ENCODE measurements at regions not wholly inside any gene's neighbourhood (a gene's known extent, or its start where the extent isn't known, plus 50 kb on each side); places are given as distances from the start of the nearest gene placed in this dataset.

GRCh38 chr5:124919076-124919475, 172.6 kb upstream of the ZNF608 start:
- H3K36me3 ChIP-seq (ENCODE audit: control insufficient read depth in 3 of 3, insufficient read depth in 3 of 3, low read length in 3 of 3), result no peaks in the 10 kb centered on the region
- H3K4me3 ChIP-seq (ENCODE audit: low read length in 3 of 3), result no peak overlapping the region
- H3K4me1 ChIP-seq (ENCODE audit: control insufficient read depth in 3 of 3, insufficient read depth in 3 of 3, low read length in 3 of 3), result peaks cover 0 to 8% (median 0%) of the 10 kb centered on the region in 3 donors
- no peak overlapping the region for H3K27ac ChIP-seq (ENCODE audit: low read depth, low read length)
- H3K9ac ChIP-seq (ENCODE audit: low read depth in 1 of 3, low read length in 3 of 3), result no peak overlapping the region
- no peaks in the 10 kb centered on the region for H3K27me3 ChIP-seq (ENCODE audit: control insufficient read depth in 3 of 3, insufficient read depth in 3 of 3, low read length in 3 of 3)
- H3K9me3 ChIP-seq (ENCODE audit: control insufficient read depth in 3 of 3, low read length in 3 of 3), result no peaks in the 10 kb centered on the region

GRCh38 chr5:124919747-124920525, 173.5 kb upstream of the ZNF608 start:
- H3K9ac ChIP-seq (ENCODE audit: low read depth in 1 of 3, low read length in 3 of 3), result no peak overlapping the region
- peaks cover 0 to 8% (median 0%) of the 10 kb centered on the region in 3 donors for H3K4me1 ChIP-seq (ENCODE audit: control insufficient read depth in 3 of 3, insufficient read depth in 3 of 3, low read length in 3 of 3)
- no peak overlapping the region for H3K27ac ChIP-seq (ENCODE audit: low read depth, low read length)
- H3K9me3 ChIP-seq (ENCODE audit: control insufficient read depth in 3 of 3, low read length in 3 of 3), result no peaks in the 10 kb centered on the region
- H3K4me3 ChIP-seq (ENCODE audit: low read length in 3 of 3), result no peak overlapping the region
- H3K27me3 ChIP-seq (ENCODE audit: control insufficient read depth in 3 of 3, insufficient read depth in 3 of 3, low read length in 3 of 3), result no peaks in the 10 kb centered on the region
- no peaks in the 10 kb centered on the region for H3K36me3 ChIP-seq (ENCODE audit: control insufficient read depth in 3 of 3, insufficient read depth in 3 of 3, low read length in 3 of 3)

GRCh38 chr5:124920909-124921666, 174.6 kb upstream of the ZNF608 start:
- Histone ChIP-seq H3K4me1 (ENCODE audit: control insufficient read depth in 3 of 3, insufficient read depth in 3 of 3, low read length in 3 of 3) (peaks cover 0 to 8% (median 0%) of the 10 kb centered on the region in 3 donors), H3K9me3 (ENCODE audit: control insufficient read depth in 3 of 3, low read length in 3 of 3) (no peaks in the 10 kb centered on the region), H3K36me3 (ENCODE audit: control insufficient read depth in 3 of 3, insufficient read depth in 3 of 3, low read length in 3 of 3) (no peaks in the 10 kb centered on the region), H3K27me3 (ENCODE audit: control insufficient read depth in 3 of 3, insufficient read depth in 3 of 3, low read length in 3 of 3) (no peaks in the 10 kb centered on the region), H3K9ac (ENCODE audit: low read depth in 1 of 3, low read length in 3 of 3) (no peak overlapping the region), H3K4me3 (ENCODE audit: low read length in 3 of 3) (no peak overlapping the region), H3K27ac (ENCODE audit: low read depth, low read length) (no peak overlapping the region)

- Histone ChIP-seq H3K27me3 (ENCODE audit: control insufficient read depth in 3 of 3, insufficient read depth in 3 of 3, low read length in 3 of 3) (no peaks in the 10 kb centered on the region), H3K4me3 (ENCODE audit: low read length in 3 of 3) (no peak overlapping the region), H3K4me1 (ENCODE audit: control insufficient read depth in 3 of 3, insufficient read depth in 3 of 3, low read length in 3 of 3) (peaks cover 0 to 8% (median 0%) of the 10 kb centered on the region in 3 donors), H3K9me3 (ENCODE audit: control insufficient read depth in 3 of 3, low read length in 3 of 3) (no peaks in the 10 kb centered on the region), H3K9ac (ENCODE audit: low read depth in 1 of 3, low read length in 3 of 3) (no peak overlapping the region), H3K27ac (ENCODE audit: low read depth, low read length) (no peak overlapping the region), H3K36me3 (ENCODE audit: control insufficient read depth in 3 of 3, insufficient read depth in 3 of 3, low read length in 3 of 3) (no peaks in the 10 kb centered on the region)
Measured at GRCh38 chr5:124921694-124922093, 175.3 kb upstream of the ZNF608 start.

- no peak overlapping the region for H3K9ac ChIP-seq (ENCODE audit: low read depth in 1 of 3, low read length in 3 of 3)
- no peaks in the 10 kb centered on the region for H3K27me3 ChIP-seq (ENCODE audit: control insufficient read depth in 3 of 3, insufficient read depth in 3 of 3, low read length in 3 of 3)
- H3K27ac ChIP-seq (ENCODE audit: low read depth, low read length), result no peak overlapping the region
- no peaks in the 10 kb centered on the region for H3K36me3 ChIP-seq (ENCODE audit: control insufficient read depth in 3 of 3, insufficient read depth in 3 of 3, low read length in 3 of 3)
- H3K4me3 ChIP-seq (ENCODE audit: low read length in 3 of 3), result no peak overlapping the region
- H3K4me1 ChIP-seq (ENCODE audit: control insufficient read depth in 3 of 3, insufficient read depth in 3 of 3, low read length in 3 of 3), result peaks cover 0 to 8% (median 0%) of the 10 kb centered on the region in 3 donors
- H3K9me3 ChIP-seq (ENCODE audit: control insufficient read depth in 3 of 3, low read length in 3 of 3), result no peaks in the 10 kb centered on the region
Measured at GRCh38 chr5:124922255-124922975, 176.0 kb upstream of the ZNF608 start.

- Histone ChIP-seq H3K9ac (ENCODE audit: low read depth in 1 of 3, low read length in 3 of 3) (no peak overlapping the region), H3K27ac (ENCODE audit: low read depth, low read length) (no peak overlapping the region), H3K4me3 (ENCODE audit: low read length in 3 of 3) (no peak overlapping the region), H3K36me3 (ENCODE audit: control insufficient read depth in 3 of 3, insufficient read depth in 3 of 3, low read length in 3 of 3) (no peaks in the 10 kb centered on the region), H3K4me1 (ENCODE audit: control insufficient read depth in 3 of 3, insufficient read depth in 3 of 3, low read length in 3 of 3) (peaks cover 0 to 8% (median 0%) of the 10 kb centered on the region in 3 donors), H3K27me3 (ENCODE audit: control insufficient read depth in 3 of 3, insufficient read depth in 3 of 3, low read length in 3 of 3) (no peaks in the 10 kb centered on the region), H3K9me3 (ENCODE audit: control insufficient read depth in 3 of 3, low read length in 3 of 3) (no peaks in the 10 kb centered on the region)
Measured at GRCh38 chr5:124923131-124923530, 176.7 kb upstream of the ZNF608 start.

GRCh38 chr5:124924729-124925128, 178.3 kb upstream of the ZNF608 start:
- H3K9me3 ChIP-seq (ENCODE audit: control insufficient read depth in 3 of 3, low read length in 3 of 3), result no peaks in the 10 kb centered on the region
- H3K36me3 ChIP-seq (ENCODE audit: control insufficient read depth in 3 of 3, insufficient read depth in 3 of 3, low read length in 3 of 3), result no peaks in the 10 kb centered on the region
- no peak overlapping the region for H3K4me3 ChIP-seq (ENCODE audit: low read length in 3 of 3)
- no peak overlapping the region for H3K9ac ChIP-seq (ENCODE audit: low read depth in 1 of 3, low read length in 3 of 3)
- no peaks in the 10 kb centered on the region for H3K27me3 ChIP-seq (ENCODE audit: control insufficient read depth in 3 of 3, insufficient read depth in 3 of 3, low read length in 3 of 3)
- peaks cover 0 to 8% (median 0%) of the 10 kb centered on the region in 3 donors for H3K4me1 ChIP-seq (ENCODE audit: control insufficient read depth in 3 of 3, insufficient read depth in 3 of 3, low read length in 3 of 3)
- no peak overlapping the region for H3K27ac ChIP-seq (ENCODE audit: low read depth, low read length)

GRCh38 chr5:124927735-124928134, 181.3 kb upstream of the ZNF608 start:
- Histone ChIP-seq H3K9ac (ENCODE audit: low read depth in 1 of 3, low read length in 3 of 3) (no peak overlapping the region), H3K4me1 (ENCODE audit: control insufficient read depth in 3 of 3, insufficient read depth in 3 of 3, low read length in 3 of 3) (peaks cover 0 to 6% (median 0%) of the 10 kb centered on the region in 3 donors), H3K27me3 (ENCODE audit: control insufficient read depth in 3 of 3, insufficient read depth in 3 of 3, low read length in 3 of 3) (no peaks in the 10 kb centered on the region), H3K27ac (ENCODE audit: low read depth, low read length) (no peak overlapping the region), H3K36me3 (ENCODE audit: control insufficient read depth in 3 of 3, insufficient read depth in 3 of 3, low read length in 3 of 3) (no peaks in the 10 kb centered on the region), H3K9me3 (ENCODE audit: control insufficient read depth in 3 of 3, low read length in 3 of 3) (no peaks in the 10 kb centered on the region), H3K4me3 (ENCODE audit: low read length in 3 of 3) (no peak overlapping the region)

GRCh38 chr5:124929000-124929399, 182.6 kb upstream of the ZNF608 start:
- H3K4me1 ChIP-seq (ENCODE audit: control insufficient read depth in 3 of 3, insufficient read depth in 3 of 3, low read length in 3 of 3), result no peaks in the 10 kb centered on the region
- no peaks in the 10 kb centered on the region for H3K36me3 ChIP-seq (ENCODE audit: control insufficient read depth in 3 of 3, insufficient read depth in 3 of 3, low read length in 3 of 3)

More at GRCh38 chr5:124929000-124929399, 182.6 kb upstream of the ZNF608 start:
- no peak overlapping the region for H3K4me3 ChIP-seq (ENCODE audit: low read length in 3 of 3)
- no peaks in the 10 kb centered on the region for H3K9me3 ChIP-seq (ENCODE audit: control insufficient read depth in 3 of 3, low read length in 3 of 3)
- H3K27me3 ChIP-seq (ENCODE audit: control insufficient read depth in 3 of 3, insufficient read depth in 3 of 3, low read length in 3 of 3), result no peaks in the 10 kb centered on the region
- no peak overlapping the region for H3K27ac ChIP-seq (ENCODE audit: low read depth, low read length)
- no peak overlapping the region for H3K9ac ChIP-seq (ENCODE audit: low read depth in 1 of 3, low read length in 3 of 3)
